ENCODE measurements at regions not wholly inside any gene's neighbourhood (a gene's known extent, or its start where the extent isn't known, plus 50 kb on each side); places are given as distances from the start of the nearest gene placed in this dataset.
"Not testable (repeated sequence)": the region's sequence is repeated elsewhere in the genome, so short reads cannot be mapped to it uniquely, and the experiment has no call there.

DNA sequence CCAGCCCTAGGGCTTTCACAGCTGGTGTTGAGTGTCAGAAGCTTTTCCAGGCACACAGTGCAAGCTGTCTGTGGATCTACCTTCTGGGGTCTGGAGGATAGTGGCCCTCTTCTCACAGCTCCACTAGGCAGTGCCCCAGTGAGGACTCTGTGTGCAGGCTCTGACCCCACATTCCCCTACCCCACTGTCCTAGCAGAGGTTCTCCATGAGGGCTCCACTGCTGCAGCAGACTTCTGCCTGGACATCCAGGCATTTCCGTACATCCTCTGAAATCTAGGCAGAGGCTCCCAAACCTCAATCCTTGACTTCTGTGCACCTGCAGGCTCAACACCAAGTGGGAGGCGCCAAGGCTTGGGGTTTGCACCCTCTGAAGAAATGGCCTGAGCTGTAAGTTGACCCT is 284.5 kb downstream of the MDFIC start:
- TF ChIP-seq, protein P1, sequence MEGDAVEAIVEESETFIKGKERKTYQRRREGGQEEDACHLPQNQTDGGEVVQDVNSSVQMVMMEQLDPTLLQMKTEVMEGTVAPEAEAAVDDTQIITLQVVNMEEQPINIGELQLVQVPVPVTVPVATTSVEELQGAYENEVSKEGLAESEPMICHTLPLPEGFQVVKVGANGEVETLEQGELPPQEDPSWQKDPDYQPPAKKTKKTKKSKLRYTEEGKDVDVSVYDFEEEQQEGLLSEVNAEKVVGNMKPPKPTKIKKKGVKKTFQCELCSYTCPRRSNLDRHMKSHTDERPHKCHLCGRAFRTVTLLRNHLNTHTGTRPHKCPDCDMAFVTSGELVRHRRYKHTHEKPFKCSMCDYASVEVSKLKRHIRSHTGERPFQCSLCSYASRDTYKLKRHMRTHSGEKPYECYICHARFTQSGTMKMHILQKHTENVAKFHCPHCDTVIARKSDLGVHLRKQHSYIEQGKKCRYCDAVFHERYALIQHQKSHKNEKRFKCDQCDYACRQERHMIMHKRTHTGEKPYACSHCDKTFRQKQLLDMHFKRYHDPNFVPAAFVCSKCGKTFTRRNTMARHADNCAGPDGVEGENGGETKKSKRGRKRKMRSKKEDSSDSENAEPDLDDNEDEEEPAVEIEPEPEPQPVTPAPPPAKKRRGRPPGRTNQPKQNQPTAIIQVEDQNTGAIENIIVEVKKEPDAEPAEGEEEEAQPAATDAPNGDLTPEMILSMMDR (IDR thresholded peaks at IDR 0.05; ENCODE audit: poor library complexity, severe bottlenecking), result not testable (repeated sequence)
- not testable (repeated sequence) for TF ChIP-seq EZH2 (IDR thresholded peaks at IDR 0.05; ENCODE audit: borderline replicate concordance, insufficient read depth, low read length, poor library complexity, severe bottlenecking); POLR2AphosphoS5 (IDR thresholded peaks at IDR 0.05)
- TF ChIP-seq, protein P2, sequence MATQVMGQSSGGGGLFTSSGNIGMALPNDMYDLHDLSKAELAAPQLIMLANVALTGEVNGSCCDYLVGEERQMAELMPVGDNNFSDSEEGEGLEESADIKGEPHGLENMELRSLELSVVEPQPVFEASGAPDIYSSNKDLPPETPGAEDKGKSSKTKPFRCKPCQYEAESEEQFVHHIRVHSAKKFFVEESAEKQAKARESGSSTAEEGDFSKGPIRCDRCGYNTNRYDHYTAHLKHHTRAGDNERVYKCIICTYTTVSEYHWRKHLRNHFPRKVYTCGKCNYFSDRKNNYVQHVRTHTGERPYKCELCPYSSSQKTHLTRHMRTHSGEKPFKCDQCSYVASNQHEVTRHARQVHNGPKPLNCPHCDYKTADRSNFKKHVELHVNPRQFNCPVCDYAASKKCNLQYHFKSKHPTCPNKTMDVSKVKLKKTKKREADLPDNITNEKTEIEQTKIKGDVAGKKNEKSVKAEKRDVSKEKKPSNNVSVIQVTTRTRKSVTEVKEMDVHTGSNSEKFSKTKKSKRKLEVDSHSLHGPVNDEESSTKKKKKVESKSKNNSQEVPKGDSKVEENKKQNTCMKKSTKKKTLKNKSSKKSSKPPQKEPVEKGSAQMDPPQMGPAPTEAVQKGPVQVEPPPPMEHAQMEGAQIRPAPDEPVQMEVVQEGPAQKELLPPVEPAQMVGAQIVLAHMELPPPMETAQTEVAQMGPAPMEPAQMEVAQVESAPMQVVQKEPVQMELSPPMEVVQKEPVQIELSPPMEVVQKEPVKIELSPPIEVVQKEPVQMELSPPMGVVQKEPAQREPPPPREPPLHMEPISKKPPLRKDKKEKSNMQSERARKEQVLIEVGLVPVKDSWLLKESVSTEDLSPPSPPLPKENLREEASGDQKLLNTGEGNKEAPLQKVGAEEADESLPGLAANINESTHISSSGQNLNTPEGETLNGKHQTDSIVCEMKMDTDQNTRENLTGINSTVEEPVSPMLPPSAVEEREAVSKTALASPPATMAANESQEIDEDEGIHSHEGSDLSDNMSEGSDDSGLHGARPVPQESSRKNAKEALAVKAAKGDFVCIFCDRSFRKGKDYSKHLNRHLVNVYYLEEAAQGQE (IDR thresholded peaks at IDR 0.05; ENCODE audit: borderline replicate concordance), result not testable (repeated sequence)

Measured in neural cell (in vitro differentiated cells).